ENCODE measurements at regions not wholly inside any gene's neighbourhood (a gene's known extent, or its start where the extent isn't known, plus 50 kb on each side); places are given as distances from the start of the nearest gene placed in this dataset.
"Not testable (repeated sequence)": the region's sequence is repeated elsewhere in the genome, so short reads cannot be mapped to it uniquely, and the experiment has no call there.

DNA sequence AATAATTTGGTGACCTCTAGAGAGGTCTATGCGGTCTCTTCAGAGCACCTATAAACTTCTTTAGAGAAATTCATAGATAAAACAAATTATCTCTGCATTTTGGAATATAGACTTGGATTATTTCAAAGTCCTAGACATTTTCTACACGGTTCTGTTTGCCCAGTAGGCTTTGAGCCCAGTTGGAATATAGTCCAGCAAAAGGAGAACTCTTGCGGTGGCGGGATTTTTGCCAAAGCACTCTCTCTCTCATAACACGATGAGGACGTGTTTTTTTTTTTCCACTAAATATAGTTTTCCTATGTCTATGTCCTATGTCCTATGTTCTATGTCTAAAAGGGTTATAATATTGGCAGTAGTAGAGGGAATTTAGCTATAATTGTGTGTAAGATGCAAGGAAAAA lies 164.9 kb upstream of the AGR3 start:
- DNase-seq (ENCODE audit: low read depth) = no peak

DNA sequence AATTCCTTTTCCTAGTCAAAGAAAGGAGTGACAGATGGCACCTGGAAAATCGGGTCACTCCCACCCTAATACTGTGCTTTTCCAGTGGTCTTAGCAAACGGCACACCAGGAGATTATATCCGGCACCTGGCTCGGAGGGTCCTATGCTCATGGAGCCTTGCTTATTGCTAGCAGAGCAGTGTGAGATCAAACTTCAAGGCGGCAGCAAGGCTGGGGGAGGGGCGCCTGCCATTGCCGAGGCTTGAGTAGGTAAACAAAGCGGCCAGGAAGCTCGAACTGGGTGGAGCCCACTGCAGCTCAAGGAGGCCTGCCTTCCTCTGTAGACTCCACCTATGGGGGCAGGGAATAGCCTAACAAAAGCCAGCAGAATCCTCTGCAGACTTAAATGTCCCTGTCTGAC lies 171.4 kb upstream of the AGR3 start:
- DNase-seq (ENCODE audit: low read depth) = not testable (repeated sequence)

DNA sequence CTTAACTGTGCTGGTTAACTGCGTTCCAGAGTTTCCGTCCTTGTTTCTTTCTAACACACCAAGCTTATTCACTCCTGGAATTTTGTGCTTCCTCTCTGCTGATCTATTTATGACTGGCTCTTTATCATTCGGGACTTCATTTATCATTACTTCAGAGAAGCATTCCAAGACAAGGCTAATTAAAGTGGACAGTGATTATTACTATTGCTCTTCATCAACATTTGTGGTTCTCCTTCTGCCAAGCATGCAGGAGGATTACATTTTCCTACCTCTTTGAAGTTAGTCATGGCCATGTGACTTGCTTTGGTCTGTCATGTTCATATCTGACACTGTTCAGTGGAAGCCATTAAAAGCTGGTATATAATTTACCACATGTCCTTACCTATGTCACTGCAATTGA lies 172.4 kb upstream of the AGR3 start:
- no peak for DNase-seq (ENCODE audit: low read depth)

DNA sequence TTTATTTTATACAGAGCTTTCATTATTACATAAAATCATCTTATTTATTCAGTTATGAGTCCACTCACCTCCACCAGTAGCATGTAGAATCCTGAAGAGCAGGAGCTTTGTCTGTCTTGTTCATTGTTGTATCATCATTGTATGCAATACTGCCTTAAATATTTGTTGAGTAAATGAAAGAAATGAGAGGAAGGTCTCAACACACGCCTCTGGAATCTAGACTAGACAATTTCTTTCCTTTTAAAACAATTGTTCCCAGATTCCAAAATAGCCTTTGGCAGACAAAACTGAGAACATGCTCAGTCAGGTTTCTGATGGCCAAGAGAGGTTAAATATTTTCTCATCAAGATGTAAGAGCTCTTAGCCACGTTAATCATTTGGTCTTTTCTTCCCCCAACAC lies 173.1 kb upstream of the AGR3 start:
- no peak for DNase-seq (ENCODE audit: low read depth)

DNA sequence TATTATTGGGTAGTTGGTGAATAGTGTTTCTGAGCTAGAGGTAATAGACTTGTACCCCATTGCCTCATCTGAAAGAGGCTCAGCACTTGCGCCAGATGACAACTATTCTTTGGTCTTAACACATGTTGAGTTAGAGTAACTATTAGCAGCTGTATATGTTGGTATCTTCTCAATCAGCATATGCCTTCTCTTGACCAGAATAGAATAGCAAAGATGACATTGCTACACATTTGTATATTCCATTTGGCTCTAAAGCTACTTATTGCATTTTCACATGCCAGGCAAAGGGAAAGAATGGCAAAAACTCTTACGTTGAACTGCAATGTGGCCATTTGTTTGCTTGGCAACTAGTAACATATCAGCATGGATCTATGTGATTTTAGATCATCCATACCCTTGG lies 173.8 kb upstream of the AGR3 start:
- DNase-seq (ENCODE audit: low read depth) = no peak

DNA sequence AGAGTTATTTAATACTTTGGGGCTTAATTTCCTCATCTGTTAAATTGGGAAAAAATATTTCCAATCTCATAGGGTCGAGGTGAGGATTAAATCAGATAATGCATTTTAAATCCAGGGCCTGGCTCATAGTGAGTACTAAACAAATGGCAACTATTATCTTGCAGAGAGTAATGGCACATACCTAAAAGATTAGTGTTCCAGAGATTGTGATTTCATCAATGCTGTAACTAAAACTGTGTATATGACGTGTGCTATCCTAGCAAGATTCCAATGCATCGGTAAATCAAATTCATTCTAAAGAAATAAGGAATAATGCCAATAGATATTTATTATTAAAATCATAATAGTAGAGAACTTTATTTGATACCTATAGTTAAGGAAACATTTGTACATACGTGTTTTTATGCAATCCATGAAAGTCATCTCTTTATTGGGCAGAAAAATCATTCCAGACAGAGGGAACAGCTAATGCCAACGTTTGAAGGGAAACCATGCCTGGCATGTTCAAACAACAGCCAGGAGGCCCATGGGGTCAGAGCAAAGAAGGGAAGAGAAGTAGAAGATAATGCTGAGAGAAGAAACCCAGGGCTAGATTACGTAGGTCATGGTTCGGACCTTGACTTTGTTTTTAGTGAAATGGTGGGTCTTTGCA lies 174.8 kb upstream of the AGR3 start:
- no peak for DNase-seq (ENCODE audit: low read depth)

DNA sequence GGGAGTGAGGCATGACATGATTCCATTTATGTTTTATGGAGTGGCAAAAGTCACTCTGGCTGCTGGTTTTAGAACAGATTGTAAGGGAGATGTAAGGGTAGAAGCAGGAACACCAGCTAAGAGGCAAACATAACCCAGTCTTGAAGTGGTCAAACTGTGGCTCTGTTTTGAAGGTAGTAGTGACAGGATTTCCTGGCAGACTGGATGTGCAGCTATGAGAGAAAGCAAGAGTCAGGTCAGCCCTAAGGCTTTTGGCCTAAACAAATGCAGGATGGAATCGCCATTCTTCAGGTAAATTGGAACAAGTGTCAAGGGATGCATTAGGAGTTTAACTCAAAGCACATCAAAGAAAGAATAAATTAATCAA lies 175.3 kb upstream of the AGR3 start:
- no peak for DNase-seq (ENCODE audit: low read depth)

DNA sequence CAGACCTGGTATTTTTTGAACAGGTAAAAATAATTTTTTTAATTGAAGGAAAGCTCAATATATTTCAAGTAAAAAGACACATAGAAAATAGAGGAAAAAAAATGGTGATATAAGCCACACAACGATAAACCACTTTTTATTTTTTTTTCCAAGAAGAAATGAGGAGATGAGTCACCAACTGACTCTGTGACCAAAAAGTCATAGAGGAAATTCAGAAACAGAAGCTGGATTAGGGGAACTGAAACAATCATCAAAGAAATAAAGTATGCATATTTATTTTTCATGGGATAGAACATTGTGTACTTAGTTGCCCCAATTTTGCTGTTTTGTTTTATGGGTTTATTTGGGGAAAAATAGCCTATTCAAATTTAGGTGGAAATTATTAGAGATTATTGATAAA lies 176.8 kb upstream of the AGR3 start:
- DNase-seq (ENCODE audit: low read depth) = no peak

DNA sequence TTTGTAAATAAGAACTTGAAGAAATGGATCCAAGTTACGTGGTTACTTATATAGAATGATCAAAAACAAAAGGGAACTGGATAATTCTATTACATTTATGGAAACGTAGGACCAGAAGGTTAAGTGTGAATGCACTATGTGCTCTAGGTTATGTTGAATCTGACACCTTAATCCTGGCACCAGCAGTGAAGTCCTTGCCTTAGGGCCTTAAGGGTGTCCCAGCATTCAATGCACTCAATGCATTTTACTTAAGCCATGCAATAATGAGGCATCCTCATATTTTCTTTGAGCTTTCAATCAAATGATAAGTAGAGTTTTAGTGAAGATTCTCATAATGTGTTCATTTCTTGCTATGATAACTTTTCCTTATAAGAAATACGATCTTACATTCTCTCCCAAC lies 178.3 kb upstream of the AGR3 start:
- no peak for DNase-seq (ENCODE audit: low read depth)

DNA sequence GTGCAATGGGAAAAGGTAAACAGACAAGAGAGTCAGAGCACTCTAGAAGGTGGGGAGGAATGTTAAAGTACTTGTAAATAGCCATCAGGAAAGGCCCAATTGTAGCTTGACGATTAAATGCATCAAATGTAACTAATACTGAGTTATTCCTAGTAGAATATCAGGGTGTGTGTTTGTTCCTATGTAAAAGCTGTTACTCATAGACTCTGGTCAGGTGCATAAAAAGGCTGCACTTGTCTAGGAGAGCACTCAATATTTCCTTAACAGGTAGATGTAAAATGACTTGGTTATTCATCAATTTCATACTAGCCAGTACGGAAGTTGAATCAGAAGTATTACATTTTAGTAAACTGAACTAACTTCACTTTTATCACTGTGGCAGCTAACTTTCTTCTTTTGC lies 179.7 kb upstream of the AGR3 start:
- no peak for DNase-seq (ENCODE audit: low read depth)

DNA sequence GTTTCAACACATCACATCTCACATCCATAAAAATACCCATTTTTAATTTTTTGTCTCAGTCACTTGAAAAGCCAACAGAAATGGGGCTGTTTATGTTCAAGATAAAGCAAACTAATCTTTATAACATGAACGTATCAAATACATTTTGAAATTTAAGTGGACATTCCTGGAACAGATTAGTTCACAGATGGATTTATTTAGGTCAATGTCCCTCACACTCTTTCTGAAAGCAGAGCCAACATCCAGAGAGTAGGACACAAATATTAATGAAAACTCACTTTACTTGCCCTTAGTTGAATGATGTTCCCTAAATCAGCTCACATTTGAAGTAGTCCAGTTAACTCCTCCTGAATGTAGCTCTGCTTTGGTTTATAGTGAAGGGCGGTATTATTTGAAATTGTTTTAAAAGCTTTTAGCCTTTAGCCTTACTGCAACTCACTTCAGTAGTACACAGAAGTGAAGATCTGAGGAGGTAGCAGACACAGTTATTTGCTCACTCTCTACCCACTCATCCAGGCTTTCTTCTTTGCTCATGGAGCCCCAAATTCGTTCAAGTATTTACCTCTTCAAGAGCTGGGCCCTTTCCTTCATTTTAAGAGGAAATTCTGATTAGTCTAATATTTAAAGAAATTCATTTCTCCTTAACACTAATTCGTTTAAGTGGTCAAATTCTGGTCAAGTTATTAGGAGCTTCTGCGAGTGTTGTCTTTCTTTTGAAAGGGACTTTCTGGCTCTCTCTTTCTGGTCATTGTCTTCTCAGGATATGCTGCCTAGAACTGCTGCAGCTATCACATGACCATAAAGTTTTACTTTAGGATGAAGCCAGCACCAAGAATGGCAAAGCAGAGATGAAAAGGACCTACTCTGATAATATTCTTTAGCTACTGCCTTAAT lies 180.6 kb upstream of the AGR3 start:
- no peak for DNase-seq (ENCODE audit: low read depth)

DNA sequence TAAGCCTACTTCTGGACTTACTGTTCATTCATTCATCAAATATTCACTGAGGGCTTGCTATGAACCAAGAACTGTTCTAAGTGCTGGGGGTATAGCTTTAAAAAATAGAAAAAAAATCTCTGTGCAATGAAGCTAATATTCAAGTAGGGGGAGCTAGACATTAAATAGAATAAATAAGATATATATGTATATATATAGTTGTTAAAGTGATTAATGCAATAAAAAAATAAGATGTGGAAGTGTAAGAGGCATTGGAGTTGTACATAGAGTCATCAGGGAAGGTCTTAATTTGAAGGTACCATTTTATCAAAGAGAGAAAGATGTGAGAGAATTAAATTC lies 181.2 kb upstream of the AGR3 start:
- DNase-seq (ENCODE audit: low read depth) = no peak

DNA sequence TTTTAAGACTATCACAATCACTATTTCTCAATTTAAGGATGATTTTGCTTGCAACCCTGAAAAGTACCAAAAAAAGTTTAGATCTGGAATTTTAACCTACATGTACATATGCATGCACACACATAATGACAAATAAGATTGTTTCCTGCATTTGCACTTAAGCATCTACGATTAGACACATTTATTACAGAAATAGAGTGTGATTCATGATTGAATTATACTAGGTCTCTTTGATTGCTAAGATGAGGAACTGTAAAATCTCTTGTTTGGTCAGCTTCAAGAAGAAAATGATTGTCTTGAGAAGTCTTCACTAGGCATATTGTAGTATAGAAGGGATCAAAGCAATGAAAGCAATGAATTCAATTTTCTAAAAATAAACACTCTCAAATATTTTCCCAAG lies 185.9 kb upstream of the AGR3 start:
- no peak for DNase-seq (ENCODE audit: low read depth)

DNA sequence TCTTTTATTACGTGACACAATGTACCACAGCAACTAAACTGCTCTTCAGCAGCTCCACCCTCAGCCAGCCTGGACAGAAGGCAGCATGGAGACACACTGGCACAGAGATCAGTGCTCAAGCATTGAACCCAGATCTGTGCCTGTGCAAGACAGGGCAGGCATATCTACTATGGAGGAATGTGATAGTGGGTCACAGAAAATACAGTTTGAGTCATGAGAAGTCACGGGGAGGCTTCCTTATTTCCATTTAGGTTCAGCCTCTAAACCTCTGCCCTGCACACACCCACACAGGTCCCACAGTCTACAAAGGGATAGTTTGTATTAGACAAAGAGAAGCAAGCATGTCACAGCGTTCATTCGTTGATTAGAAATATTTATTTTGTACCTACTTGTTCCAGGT lies 187.4 kb upstream of the AGR3 start:
- DNase-seq (ENCODE audit: low read depth) = no peak

DNA sequence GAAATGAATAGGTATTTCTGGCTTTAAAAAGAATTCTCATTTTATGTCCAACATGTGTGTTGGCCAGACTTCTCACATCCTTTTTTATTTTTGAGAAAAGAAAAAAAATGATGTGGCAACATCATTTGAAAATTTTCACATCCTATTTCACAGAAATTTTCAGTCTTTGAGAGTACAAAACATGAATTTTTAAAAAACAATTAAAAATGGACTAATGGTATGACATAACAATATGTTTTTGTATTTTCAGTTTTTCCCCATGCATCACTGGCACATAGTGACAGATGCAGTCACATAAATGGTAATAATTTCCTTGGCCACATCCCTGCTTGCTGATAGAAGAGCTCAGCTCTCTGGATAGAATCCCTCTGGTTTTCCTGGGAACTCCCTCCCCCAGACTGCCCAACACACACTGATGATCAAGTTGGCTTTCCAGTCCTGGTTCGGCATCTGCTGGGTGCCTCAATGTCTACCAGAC lies 188.5 kb upstream of the AGR3 start:
- no peak for DNase-seq (ENCODE audit: low read depth)

DNA sequence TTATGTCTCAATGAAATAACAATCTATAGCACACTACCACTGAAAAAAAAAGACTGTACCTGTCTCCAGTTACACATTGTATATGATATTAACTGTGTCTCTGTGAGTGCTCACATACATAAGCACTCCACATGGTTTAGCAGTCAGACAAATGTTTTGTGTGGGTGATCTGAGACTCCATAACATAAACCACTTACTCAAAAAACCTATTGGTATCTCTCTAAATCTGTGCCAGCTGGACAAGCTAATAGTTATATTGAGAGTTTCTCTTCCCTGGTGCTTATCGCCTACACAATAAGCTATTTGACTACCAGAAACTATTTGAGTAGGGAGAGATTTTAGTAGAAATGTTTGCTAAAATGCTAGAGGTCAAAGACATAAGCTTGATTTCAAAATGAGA lies 190.1 kb upstream of the AGR3 start:
- no peak for DNase-seq (ENCODE audit: low read depth)

DNA sequence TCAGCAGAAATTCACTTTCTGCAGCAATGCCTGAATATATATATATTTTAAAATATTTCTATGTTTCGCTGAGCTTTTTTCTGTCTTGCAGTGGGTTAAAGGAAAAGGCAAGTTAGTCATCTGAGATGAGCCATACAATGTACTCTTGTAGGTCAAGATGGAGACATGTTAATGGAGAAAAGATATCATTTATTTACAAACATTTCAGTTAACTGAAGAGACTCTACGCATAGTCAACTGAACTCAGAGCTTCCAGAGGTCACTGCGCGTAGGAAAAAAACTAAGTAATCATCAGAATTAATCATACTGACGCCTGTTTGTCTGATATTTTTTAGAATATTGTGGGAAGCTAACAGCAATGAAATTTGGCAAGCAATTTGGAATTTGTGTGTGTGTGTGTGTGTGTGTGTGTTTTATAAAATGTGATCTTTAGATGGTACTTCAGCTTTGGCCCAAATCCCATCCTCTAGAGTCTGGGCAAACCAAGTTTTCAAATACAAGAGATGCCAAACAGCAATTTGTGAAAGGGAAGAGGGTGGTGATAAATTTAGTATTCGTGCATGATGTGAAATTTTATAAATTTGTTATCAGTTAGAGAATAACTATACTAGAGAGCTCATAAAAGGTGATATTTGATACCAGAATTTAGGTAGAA lies 193.9 kb upstream of the AGR3 start:
- no peak for DNase-seq (ENCODE audit: low read depth)

DNA sequence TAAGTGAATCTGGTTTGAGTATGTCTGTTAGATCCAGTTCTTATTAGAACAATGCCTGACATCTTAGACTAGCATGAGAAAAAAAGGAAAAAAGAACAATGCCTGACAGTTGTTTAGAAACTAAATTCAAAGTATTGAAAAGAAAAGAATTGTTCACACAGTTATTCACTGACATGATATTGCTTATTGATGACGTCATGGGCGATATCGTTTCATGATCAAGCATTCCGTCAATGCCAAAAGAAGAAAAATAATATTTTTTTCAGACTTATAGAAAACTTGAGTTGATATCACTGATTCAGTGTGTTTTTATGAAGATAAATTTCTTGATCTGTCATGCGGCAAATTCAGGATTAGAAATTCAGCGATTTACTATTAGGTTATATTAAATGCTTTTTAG lies 196.5 kb upstream of the AGR3 start:
- no peak for DNase-seq (ENCODE audit: low read depth)

DNA sequence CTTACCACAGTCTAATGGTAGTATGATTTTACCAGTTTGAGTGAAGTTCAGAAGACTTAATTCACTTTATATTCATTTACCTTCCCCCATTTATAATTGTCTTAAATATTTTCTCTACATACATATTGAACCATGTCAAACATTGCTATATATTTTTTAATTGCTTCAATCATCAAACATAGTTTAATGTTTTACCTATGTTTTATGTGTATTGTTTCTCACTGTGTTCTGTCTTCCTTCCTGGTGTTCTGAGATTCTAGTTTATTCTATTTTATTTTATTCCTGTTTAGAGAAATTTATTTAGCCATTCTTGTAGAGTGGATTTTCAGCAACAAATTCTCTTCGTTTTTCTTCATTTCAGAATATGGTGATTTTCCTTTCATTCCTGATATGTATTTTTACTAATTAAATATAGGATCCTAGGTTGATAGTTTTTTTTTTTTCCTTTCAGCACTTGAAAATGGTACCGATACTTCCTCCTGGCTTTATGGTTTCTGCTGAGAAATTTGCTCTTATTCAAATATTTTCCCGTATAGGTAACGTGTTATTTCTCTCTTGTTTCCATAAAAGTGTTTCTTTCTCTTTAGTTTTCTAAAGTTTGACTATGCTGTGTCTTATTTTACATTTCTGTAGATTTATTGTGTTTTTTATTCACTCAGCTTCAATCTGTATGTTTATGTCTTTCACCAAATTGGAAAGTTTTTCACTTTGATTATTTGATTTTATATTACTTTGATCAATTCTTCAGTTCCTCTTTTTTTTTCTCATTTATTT lies 201.8 kb upstream of the AGR3 start:
- DNase-seq (ENCODE audit: low read depth) = no peak

DNA sequence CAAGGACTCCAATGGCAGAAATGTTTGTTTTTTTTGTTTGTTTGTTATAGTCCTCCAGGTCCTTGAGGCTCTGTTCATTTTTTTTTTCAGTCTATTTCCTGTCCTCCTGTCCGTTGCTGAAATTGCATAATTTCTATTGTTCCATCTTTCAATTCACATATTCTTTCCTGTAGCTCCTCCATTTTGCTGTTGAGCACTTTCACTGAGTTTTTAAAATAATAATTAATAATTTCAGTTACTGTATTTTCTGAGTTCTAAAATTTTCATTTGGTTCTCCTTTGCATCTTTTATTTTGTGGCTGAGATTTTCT lies 202.3 kb upstream of the AGR3 start:
- no peak for DNase-seq (ENCODE audit: low read depth)

DNA sequence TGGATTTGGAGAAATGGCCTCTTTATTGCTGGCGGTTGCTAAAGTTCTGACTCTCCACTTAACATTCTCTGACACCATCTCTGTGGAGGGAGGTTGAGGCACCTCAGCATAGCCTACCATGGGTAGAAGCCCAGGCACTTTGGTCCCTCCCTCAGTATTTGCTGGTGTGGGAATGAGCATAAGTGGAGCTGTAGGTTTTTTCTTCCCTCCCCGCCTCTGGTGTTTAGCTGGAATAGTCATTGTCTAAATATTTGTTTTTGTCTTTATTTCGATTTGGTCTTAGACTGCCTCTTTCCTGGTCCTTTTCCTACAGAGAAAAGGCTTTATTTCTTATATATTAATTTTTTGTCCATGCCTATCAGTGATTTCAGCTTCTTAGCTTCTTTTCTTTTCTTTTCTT lies 203.4 kb upstream of the AGR3 start:
- DNase-seq (ENCODE audit: low read depth) = no peak

DNA sequence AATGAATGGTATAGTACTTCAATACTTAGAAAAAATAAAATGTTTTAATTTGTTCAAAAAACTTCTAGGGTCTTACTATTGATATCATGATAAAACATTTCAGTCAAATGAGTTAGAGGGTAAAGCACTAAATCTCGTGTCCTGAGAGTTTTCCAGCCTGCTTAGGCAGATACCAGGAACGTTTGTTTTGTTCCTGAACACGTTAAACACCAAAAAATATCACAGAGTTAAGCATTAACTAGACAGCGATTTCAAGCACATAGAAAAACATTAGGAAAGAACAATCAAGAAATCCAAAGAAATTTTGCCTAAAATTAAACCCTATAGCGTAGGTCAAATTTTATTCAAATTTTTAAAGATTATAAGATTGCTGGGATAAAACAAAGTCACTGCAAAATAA lies 204.6 kb upstream of the AGR3 start:
- DNase-seq (ENCODE audit: low read depth) = no peak

DNA sequence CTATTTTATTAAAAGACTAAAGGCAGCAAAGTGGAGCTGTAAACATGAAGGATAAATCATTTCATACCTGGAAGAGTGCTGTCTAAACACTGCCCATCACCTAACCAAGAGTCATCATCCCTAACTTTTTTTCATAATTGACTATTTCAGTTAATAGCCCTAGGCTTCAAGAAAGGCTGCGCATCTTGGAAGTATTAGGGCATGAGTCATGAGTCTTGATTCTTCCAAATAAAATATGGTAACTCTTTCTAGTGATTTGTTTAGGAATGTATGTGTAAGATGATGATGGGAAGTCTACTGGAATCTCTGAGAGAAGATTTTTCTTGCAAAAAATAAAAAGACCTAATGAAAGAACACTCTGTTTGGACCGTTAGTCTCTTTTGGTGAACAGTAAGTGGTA lies 207.7 kb upstream of the AHR start:
- no peak for DNase-seq (ENCODE audit: low read depth)

All from stimulated activated CD8-positive, alpha-beta memory T cell treated with anti-CD3 and anti-CD28 coated beads, Interleukin-15, amount 100 ng/mL, for 1 hour (primary cell).